Astrocyte (in vitro differentiated cells and primary cell): ENCODE measurements at regions not wholly inside any gene's neighbourhood (a gene's known extent, or its start where the extent isn't known, plus 50 kb on each side); places are given as distances from the start of the nearest gene placed in this dataset.

Experiments
- DNase-seq: peaks from one replicate; pipeline ENCODE4 v3.0.0-alpha.2; 2010; ENCODE audit warnings: low read depth
- FAIRE-seq: peaks from 2 replicates; lab custom pipeline; 2011; peaks lifted over from hg19 to GRCh38; lab: Jason Lieb, UNC
- H2AFZ ChIP-seq: 2 replicates; pipeline ENCODE4 v1.6.0; 2012; ENCODE audit warnings: low read depth, low read length, inconsistent platforms
- H3K27ac ChIP-seq: 2 replicates; pipeline ENCODE4 v1.5.1; 2011; ENCODE audit warnings: low read depth, low read length, inconsistent platforms
- H3K27me3 ChIP-seq: 2 replicates; pipeline ENCODE4 v1.6.0; 2011; ENCODE audit warnings: low read length, inconsistent platforms; ENCODE audit not compliant: insufficient read depth
- H3K36me3 ChIP-seq: 2 replicates; pipeline ENCODE4 v1.5.1; 2011; ENCODE audit warnings: low read length, inconsistent platforms; ENCODE audit not compliant: insufficient read depth
- H3K4me1 ChIP-seq: 2 replicates; pipeline ENCODE4 v1.5.1; 2011; ENCODE audit warnings: low read length, inconsistent platforms; ENCODE audit not compliant: insufficient read depth
- H3K4me2 ChIP-seq: 2 replicates; pipeline ENCODE4 v1.6.0; 2012; ENCODE audit warnings: low read length, inconsistent platforms
- H3K4me3 ChIP-seq: 2 replicates; pipeline ENCODE4 v1.5.1; 2011; ENCODE audit warnings: low read depth, mild to moderate bottlenecking, low read length, inconsistent platforms; ENCODE audit not compliant: insufficient read depth
- H3K79me2 ChIP-seq: 2 replicates; pipeline ENCODE4 v1.6.0; 2012; ENCODE audit warnings: mild to moderate bottlenecking, low read length, inconsistent platforms; ENCODE audit not compliant: insufficient read depth
- H3K9ac ChIP-seq: 2 replicates; pipeline ENCODE4 v1.6.0; 2012; ENCODE audit warnings: mild to moderate bottlenecking, low read length, inconsistent platforms
- H3K9me3 ChIP-seq: 2 replicates; pipeline ENCODE4 v1.5.1; 2012; ENCODE audit warnings: low read depth, mild to moderate bottlenecking, low read length, inconsistent platforms; ENCODE audit not compliant: insufficient read depth
- H4K20me1 ChIP-seq: 2 replicates; pipeline ENCODE4 v1.6.0; 2012; ENCODE audit warnings: low read length, inconsistent platforms; ENCODE audit not compliant: insufficient read depth
- H3K27ac Mint-ChIP-seq: one replicate; pipeline ENCODE4 v1.8.0; 2021; ENCODE audit warnings: mild to moderate bottlenecking, mixed read lengths; ENCODE audit not compliant: unreplicated experiment
- H3K27me3 Mint-ChIP-seq: one replicate; pipeline ENCODE4 v1.8.0; 2021; ENCODE audit warnings: low read depth, mixed read lengths; ENCODE audit not compliant: unreplicated experiment
- H3K36me3 Mint-ChIP-seq: one replicate; pipeline ENCODE4 v1.8.0; 2021; ENCODE audit warnings: low read depth, mixed read lengths; ENCODE audit not compliant: unreplicated experiment
- H3K4me1 Mint-ChIP-seq: one replicate; pipeline ENCODE4 v1.8.0; 2021; ENCODE audit warnings: low read depth, mixed read lengths; ENCODE audit not compliant: unreplicated experiment
- H3K4me3 Mint-ChIP-seq: one replicate; pipeline ENCODE4 v1.8.0; 2021; ENCODE audit warnings: mild to moderate bottlenecking, moderate library complexity, mixed read lengths; ENCODE audit not compliant: unreplicated experiment
- H3K9me3 Mint-ChIP-seq: one replicate; pipeline ENCODE4 v1.8.0; 2021; ENCODE audit warnings: mild to moderate bottlenecking, mixed read lengths; ENCODE audit not compliant: unreplicated experiment
- EZH2 ChIP-seq: IDR thresholded peaks from 2 replicates; pipeline ENCODE4 v1.6.1; 2012; ENCODE audit warnings: mild to moderate bottlenecking, low read length, inconsistent platforms; ENCODE audit not compliant: insufficient read depth
- TF ChIP-seq, protein P1 (sequence below): IDR thresholded peaks from 2 replicates; pipeline ENCODE4 v1.5.1; 2011; ENCODE audit warnings: low read depth, mild to moderate bottlenecking, inconsistent platforms, low read length, moderate library complexity; ENCODE audit not compliant: insufficient read depth

DNA sequence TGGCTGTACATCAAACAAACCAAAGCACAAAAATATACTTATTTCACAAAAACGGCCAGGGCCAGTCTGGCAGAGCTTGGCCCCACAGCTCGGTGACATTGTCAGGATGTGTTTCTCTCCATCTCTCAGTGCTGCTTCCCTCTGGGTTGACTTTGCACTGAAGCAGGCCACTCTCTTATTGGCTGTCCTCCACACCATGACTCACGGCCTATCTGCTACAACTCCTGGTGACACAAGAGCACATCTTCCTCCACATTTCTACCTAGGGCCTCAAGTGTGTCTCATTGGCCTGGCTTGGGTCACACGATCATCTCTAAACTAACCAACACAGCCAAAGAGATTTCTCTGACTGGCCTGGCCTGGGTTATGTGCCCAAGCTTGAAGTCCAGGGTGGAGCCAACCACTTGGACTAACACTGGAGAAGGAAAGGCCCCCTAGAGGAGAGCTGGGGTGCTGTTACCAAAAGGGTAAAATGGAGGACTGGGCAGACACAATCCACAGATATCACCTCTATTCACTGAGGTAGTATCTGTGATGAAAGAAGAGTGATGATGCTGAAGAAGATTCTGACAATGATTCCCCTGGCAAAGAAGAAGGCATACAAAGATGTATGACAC, 159.8 kb upstream of the TSHZ2 start:
- TF ChIP-seq, protein P1, sequence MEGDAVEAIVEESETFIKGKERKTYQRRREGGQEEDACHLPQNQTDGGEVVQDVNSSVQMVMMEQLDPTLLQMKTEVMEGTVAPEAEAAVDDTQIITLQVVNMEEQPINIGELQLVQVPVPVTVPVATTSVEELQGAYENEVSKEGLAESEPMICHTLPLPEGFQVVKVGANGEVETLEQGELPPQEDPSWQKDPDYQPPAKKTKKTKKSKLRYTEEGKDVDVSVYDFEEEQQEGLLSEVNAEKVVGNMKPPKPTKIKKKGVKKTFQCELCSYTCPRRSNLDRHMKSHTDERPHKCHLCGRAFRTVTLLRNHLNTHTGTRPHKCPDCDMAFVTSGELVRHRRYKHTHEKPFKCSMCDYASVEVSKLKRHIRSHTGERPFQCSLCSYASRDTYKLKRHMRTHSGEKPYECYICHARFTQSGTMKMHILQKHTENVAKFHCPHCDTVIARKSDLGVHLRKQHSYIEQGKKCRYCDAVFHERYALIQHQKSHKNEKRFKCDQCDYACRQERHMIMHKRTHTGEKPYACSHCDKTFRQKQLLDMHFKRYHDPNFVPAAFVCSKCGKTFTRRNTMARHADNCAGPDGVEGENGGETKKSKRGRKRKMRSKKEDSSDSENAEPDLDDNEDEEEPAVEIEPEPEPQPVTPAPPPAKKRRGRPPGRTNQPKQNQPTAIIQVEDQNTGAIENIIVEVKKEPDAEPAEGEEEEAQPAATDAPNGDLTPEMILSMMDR, result no peak
- no peak for TF ChIP-seq EZH2
- Mint-ChIP-seq H3K4me1 (no peaks in the 10 kb centered on the region), H3K36me3 (no peaks in the 10 kb centered on the region), H3K27me3 (no peaks in the 10 kb centered on the region), H3K4me3 (no peak overlapping the region), H3K27ac (no peak overlapping the region), H3K9me3 (no peaks in the 10 kb centered on the region)
- FAIRE-seq (no peak), DNase-seq (no peak)
- Histone ChIP-seq H4K20me1 (no peaks in the 10 kb centered on the region), H3K36me3 (no peaks in the 10 kb centered on the region), H3K4me2 (no peak overlapping the region), H3K79me2 (no peaks in the 10 kb centered on the region), H3K4me1 (no peaks in the 10 kb centered on the region), H3K27ac (no peak overlapping the region), H2AFZ (no peak overlapping the region), H3K27me3 (no peaks in the 10 kb centered on the region), H3K4me3 (no peak overlapping the region), H3K9ac (no peak overlapping the region), H3K9me3 (no peaks in the 10 kb centered on the region)

DNA sequence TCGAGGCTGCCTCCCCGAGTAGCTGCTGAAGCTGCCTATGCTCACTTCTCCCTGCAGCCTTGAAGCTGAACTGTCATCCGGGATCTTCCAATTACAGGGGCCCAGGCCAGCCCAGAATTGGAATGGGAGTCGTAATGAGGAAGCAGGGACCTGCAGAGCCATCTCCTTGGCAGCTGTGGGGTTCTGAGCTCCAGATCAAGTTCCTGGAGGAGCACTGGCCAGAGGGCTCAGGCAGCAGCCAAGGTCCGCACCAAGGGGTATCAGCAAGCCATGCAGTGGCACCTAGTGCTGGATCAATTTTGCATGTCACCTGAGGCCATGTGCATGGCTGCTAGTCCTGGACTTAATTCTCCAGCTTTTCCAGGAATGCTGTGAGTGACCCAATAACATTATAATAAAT, 163.2 kb upstream of the TSHZ2 start:
- Mint-ChIP-seq H3K4me1 (no peaks in the 10 kb centered on the region), H3K4me3 (no peak overlapping the region), H3K9me3 (no peaks in the 10 kb centered on the region), H3K27ac (no peak overlapping the region), H3K27me3 (no peaks in the 10 kb centered on the region), H3K36me3 (no peaks in the 10 kb centered on the region)
- no peaks in the 10 kb centered on the region for H3K4me1 ChIP-seq
- no peaks in the 10 kb centered on the region for H3K79me2 ChIP-seq
- no peak overlapping the region for H3K4me2 ChIP-seq
- no peaks in the 10 kb centered on the region for H3K36me3 ChIP-seq
- no peaks in the 10 kb centered on the region for H3K27me3 ChIP-seq
- FAIRE-seq (no peak), DNase-seq (no peak)
- no peak overlapping the region for H3K9ac ChIP-seq
- no peak overlapping the region for H2AFZ ChIP-seq
- H3K9me3 ChIP-seq, result no peaks in the 10 kb centered on the region
- no peaks in the 10 kb centered on the region for H4K20me1 ChIP-seq
- H3K4me3 ChIP-seq, result no peak overlapping the region
- no peak overlapping the region for H3K27ac ChIP-seq
- no peak for TF ChIP-seq EZH2
- TF ChIP-seq, protein P1, result no peak

DNA sequence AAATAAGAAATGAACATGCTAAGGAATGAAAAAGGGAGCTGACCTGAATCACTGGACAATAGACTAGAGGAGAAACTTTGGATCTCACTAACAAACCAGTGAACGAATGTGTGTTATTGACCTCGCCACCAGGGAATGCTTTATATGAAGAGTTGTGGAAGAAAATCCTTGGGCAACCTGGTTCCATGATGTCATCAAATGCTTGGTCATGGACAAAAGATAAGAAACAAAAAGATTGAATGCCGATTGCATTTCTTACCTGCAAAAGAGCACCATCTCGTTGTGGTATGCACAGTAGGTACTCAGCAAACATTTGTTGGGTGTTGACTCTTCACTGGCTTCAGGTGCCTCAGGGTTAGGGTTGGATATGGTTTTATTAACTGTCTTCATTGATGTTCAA, 165.2 kb upstream of the TSHZ2 start:
- Histone ChIP-seq H3K9ac (no peak overlapping the region), H4K20me1 (no peaks in the 10 kb centered on the region), H3K27ac (no peak overlapping the region), H3K36me3 (no peaks in the 10 kb centered on the region), H2AFZ (no peak overlapping the region), H3K4me2 (no peak overlapping the region), H3K4me1 (no peaks in the 10 kb centered on the region), H3K79me2 (no peaks in the 10 kb centered on the region), H3K27me3 (no peaks in the 10 kb centered on the region), H3K9me3 (no peaks in the 10 kb centered on the region), H3K4me3 (no peak overlapping the region)
- no peak for TF ChIP-seq EZH2
- TF ChIP-seq, protein P1, result no peak
- Mint-ChIP-seq H3K4me3 (no peak overlapping the region), H3K9me3 (no peaks in the 10 kb centered on the region), H3K4me1 (no peaks in the 10 kb centered on the region), H3K36me3 (no peaks in the 10 kb centered on the region), H3K27ac (no peak overlapping the region), H3K27me3 (no peaks in the 10 kb centered on the region)
- FAIRE-seq, result no peak
- DNase-seq, result no peak
